ENCODE measurements at regions not wholly inside any gene's neighbourhood (a gene's known extent, or its start where the extent isn't known, plus 50 kb on each side); places are given as distances from the start of the nearest gene placed in this dataset.
"Not testable (repeated sequence)": the region's sequence is repeated elsewhere in the genome, so short reads cannot be mapped to it uniquely, and the experiment has no call there.

GRCh38 chr15:70576276-70576675 is 187.1 kb downstream of the UACA start:
- DNase-seq, result no peak

DNA sequence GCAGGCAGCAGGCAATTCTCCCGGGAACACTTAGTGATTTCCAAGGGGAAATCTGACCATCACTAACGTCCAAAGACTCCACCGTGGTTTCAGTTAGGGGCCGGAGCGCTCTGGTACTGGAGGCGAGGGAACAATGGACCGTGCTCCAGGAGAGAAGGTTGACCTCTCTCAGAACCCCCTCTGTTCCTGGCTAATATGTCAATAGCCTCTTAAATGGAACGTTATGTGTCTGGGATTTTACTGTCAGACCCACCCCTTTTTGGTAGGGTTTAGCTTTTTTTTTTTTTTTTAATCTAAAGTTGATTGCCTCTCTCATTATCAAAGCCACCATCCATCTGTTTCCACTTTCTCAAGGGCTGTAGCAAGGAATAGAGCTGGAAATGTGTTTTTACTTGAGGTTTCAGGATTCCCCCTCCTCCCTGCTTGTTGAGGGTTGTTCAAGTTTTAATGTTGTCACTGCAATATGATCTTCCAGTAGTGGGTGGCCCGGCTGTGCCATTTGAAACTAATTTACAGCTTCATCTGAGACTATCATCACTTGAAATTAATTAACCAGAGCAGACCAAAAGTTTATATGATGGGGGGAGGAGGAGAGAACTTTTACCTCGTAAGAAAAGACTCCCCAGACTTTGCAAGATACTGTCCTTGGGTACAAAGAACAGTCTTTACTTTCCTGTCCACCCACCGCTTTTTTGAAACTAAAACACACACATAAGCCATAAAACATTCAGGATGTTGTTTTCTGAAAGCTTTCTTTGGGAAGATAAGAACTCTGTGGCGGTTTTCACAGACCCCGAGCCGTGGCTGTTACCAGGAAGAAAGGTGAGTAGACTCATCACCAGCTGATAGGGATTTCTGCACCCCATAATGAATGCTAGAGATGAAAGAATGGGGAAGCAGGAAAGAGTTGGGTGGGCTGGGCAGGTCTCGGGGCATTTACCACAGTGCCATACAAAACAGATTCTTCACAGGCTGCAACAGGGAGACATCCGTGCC is 187.8 kb downstream of the UACA start:
- DNase-seq, result no peak

DNA sequence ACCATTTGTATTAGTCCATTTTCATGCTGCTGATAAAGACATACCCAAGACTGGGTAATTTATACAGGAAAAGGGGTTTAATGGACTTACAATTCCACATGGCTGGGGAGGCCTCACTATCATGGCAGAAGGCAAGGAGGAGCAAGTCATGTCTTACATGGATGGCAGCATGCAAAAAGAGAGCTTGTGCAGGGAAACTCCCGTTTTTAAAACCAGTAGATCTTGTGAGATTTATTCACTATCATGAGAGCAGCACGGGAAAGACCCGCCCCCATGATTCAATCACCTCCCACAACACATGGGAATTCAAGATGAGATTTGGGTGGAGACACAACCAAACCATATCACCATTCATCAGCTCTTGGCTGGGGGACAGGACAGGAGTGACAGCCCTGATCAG is 189.0 kb downstream of the UACA start:
- DNase-seq, result not testable (repeated sequence)

GRCh38 chr15:70573121-70573850 is 190.1 kb downstream of the UACA start:
- DNase-seq, result no peak

DNA sequence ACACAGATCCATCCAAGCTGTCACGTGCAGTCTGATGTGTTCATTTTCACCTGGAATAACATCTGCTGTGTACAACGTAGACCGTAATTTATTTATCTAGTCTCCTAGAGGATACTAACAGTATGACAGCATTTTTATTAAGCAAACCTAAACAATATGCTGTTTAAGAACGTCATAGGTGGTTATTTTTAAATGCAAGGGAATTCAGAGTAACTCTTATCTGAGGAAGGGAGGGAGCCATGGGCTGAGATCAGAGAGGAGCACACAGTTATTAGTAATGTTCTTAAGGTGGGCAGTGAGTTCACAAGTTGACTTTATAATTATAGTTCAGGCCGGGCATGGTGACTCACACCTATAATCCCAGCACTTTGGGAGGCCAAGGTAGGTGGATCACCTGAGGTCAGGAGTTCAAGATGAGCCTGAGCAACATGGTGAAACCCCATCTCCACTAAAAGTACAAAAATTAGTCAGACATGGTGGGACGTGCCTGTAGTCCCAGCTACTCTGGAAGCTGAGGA is 193.6 kb downstream of the UACA start:
- no peak for DNase-seq

DNA sequence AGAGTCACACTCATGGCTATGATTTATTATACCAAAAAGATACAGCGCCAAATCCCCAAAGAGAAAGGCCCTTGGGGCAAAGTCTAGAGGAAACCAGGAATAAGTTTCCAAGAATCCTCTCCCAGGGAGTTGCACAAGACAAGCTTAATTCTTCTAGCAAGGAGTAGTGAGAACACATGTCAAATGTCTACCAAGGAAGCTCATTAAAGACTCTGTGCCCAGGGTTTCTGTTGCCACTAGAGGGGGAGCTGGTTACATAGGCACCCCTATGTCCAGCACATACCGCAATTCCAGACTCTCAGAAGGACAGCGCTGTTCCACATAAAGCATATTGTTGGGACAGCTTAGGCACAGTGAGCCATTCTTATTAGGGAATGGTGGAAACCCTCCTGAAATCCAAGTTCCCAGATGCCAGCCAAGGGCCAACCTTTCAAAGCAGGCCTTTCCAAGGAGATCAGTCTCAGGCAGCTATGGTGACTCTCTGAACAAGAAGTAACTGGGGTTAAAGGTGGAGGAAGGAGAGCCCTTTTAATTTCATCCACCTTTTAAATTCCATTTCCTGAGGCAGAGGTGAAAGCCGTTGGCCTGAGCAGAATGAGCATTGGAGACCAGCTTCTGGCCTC is 194.2 kb downstream of the UACA start:
- DNase-seq, result no peak

GRCh38 chr15:70566989-70567388 is 196.4 kb downstream of the UACA start:
- no peak for DNase-seq

- no peak for DNase-seq
These were observed 197.1 kb downstream of the UACA start for GRCh38 chr15:70566047-70566835.

GRCh38 chr15:70563561-70564095 is 199.7 kb downstream of the UACA start:
- DNase-seq, result no peak

GRCh38 chr15:70562906-70563305 is 200.5 kb downstream of the UACA start:
- no peak for DNase-seq

DNA sequence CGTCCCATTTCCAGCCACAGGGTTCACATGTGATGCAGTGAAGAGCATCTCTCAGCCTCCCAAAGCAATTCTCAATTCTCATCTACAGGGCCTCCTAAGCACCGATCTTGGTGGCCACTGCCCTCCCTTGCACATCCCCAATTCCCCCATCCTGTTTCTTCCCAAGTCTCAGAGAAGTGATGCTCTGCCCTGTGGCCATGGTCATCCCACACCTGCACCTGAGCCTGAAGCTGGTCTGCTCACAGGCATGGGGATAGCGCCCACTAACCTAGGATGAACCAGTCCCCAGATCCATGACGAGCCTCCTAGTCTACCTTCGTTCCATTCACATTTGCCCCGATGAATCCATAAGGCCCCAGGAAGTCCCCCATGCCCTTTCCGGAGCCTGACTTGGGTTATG is 201.5 kb downstream of the UACA start:
- DNase-seq, result no peak

- DNase-seq, result no peak
These were observed 202.6 kb downstream of the UACA start for GRCh38 chr15:70560617-70561328.

DNA sequence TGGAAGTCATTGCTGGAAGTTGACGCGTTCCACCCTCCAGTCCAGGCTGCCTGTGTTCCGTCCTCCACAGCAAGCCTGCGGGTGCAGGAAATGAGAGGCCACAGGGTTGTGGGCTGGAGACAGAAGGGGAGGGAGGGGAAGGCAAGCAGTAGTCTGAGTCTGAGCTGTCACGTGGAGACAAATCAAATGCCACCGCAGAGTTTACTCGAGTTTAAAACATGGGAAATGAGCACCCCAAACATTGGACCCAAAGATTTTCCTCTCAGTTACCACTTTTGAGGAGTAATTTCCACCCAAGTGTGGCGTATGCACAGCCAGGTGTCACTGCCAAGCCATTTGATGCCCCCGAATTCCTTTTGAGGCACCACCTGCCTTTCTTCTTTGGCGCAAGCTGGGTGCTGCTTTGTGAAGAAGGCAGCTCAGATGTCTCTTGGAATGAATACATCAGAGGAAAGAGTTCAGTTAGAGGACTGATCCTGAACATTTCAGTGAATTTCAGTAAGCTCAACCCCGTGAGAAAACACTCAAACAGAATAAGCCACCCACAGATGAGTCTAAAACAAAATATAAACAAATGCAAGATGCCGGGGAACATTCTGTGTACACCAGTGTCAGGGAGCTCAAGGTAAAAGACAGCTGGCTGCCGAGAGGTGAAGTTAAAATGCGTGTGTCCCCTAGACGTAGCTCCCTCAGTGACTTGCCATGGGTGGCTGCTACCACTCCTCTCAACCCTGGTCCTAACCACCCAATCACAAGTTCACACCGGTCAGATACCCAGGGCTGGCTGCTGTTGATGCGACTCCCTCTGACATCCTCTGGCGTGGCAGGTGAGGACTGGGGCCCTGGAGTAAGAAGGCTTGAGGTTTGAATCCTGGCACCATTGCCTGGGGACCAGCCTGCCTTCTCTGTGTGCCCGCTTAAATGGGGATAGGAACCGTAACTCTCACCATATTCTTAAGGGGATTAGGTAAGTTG is 203.8 kb downstream of the UACA start:
- peak; percentile 56 to 57 for DNase-seq

DNA sequence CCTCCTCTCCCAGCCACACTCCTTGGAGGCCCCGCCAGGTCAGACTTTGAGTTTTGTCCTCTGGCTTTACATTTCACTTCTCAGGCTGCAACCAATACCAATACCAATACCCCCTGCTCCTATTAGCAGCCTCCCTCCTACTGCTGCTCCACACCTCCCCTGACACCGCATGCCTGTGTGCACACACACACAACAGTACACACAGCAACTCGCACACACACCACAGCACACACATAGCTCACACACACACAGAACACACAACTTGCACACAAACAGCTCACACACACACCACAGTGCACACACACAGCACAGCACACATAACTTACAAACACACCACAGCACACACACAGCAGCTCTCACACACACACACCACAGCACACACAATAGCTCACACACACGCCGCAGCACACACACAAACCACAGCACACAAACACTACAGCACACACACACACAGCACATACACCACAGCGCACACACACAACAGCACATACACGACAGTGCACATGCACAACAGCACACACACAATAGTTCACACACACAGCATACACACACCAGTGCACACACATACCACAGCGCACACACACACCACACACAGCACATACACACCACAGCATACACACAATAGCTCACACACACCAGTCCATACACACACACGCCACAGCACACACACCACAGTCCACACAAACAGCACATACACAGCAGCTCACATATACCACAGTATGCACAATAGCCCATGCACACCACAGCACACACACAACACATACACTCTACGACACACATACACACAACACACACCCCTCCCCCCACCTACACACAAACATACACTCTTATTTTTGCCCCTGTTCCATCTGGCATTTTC is 204.7 kb downstream of the UACA start:
- DNase-seq, result no peak

DNA sequence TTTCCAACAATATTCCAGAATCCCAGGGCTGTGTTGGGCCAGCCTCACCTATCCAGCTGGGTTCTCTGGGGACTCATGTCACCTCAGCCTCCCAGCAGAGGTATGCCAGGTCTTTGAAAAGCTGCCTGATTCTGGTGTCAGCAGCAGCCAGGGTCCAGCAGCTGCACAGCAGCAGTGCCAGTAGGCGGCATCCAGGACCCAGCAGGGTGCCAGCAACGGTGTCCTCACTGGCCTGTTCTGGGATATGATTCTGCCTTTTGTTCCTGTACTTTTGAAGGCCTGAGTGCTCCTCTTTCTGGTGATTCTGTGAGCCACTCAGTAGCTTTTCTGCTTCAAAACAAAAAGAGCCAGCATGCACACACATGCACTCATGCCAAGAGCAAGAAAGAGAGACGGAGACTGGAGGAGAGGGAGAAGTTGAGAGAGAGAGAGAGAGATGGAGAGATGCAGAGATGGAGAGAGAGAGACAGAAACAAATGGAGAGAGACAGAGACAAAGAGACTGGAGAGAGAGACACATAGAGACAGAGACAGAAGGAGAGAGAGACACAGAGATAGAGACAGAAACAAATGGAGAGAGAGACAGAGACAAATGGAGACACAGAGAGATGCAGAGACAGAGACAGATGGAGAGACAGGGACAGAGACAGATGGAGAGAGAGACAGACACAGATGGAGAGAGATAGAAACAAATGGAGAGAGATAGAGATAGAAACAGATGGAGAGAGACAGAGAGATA is 205.7 kb downstream of the UACA start:
- DNase-seq, result no peak

- DNase-seq, result no peak
These were observed 206.6 kb downstream of the UACA start for GRCh38 chr15:70556779-70557178.

DNA sequence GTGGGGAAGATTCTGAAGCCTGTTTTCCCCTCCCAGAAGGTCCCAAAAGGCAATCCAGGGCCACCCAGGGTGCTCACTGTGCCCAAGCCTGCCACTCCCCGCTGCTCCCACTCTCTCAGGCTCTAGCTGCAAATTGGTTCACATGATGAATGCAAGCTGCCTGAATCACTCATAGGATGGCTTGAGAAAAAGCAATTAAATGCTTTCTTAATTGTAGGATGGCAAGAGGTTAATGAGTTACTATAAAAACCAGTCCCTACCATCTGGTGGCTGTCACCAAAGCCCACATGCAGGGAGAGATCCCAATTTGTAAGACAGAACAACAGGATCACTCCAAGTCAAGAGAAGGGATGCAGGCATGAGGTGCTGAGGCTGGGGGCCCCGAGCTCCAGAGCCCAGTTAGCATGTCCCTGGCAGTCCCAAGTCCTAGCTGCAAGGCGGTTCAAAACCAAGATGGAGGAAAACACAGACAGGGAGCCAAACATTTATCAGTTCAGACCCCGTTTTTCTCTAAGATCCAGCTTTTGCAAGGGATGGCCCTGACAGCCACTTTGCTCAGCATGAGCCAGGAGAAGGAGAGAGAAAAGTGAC is 207.1 kb downstream of the UACA start:
- no peak for DNase-seq

DNA sequence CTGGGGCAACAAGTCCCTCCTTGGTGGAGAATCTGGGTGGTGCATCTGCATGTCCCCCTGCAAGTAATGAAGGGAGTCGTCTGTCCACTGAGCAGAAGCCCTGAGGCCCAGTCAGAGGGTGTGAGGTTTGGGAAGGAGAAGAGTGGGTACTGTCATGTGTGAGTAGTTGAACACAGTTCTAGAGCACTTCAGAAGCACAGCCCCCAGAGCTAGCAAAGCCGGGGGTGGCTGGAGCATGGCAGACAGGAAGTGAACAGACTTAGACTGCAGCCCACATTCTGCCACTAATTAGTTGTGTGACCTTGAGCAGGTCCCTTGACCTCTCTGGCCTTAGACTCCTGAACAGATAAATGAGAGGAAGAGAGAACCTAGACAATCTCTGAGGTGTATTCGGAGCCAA is 207.6 kb downstream of the UACA start:
- peak in 1 of 2 donors; percentile 13 for DNase-seq

Measured in activated CD4-positive, alpha-beta T cell treated with anti-CD3 and anti-CD28 coated beads for 4 hours (primary cell).